Mucosa of stomach (tissue), 1 donor: ENCODE measurements at regions not wholly inside any gene's neighbourhood (a gene's known extent, or its start where the extent isn't known, plus 50 kb on each side); places are given as distances from the start of the nearest gene placed in this dataset.
"Not testable (repeated sequence)": the region's sequence is repeated elsewhere in the genome, so short reads cannot be mapped to it uniquely, and the experiment has no call there.

ENCODE experiments used
- H3K27me3 ChIP-seq: one replicate; pipeline ENCODE4 v1.7.0; 2013; ENCODE audit warnings: mild to moderate bottlenecking, low read length; ENCODE audit not compliant: control insufficient read depth, insufficient read depth
- H3K36me3 ChIP-seq: one replicate; pipeline ENCODE4 v1.7.0; 2013; ENCODE audit warnings: low read length; ENCODE audit not compliant: control insufficient read depth, insufficient read depth
- H3K4me1 ChIP-seq: one replicate; pipeline ENCODE4 v1.7.0; 2013; ENCODE audit warnings: mild to moderate bottlenecking, low read length; ENCODE audit not compliant: control insufficient read depth, insufficient read depth
- H3K4me3 ChIP-seq: one replicate; pipeline ENCODE4 v1.7.0; 2013; ENCODE audit warnings: low read length
- H3K9ac ChIP-seq: one replicate; pipeline ENCODE4 v1.7.0; 2013; ENCODE audit warnings: mild to moderate bottlenecking, low read length, moderate library complexity
- H3K9me3 ChIP-seq: one replicate; pipeline ENCODE4 v1.7.0; 2013; ENCODE audit warnings: mild to moderate bottlenecking, low read length, moderate library complexity; ENCODE audit not compliant: control insufficient read depth
- donor health status: Pancreatic carcinoma.

- Histone ChIP-seq H3K9me3 (no peaks in the 10 kb centered on the region), H3K4me3 (no peak overlapping the region), H3K9ac (no peak overlapping the region), H3K27me3 (no peaks in the 10 kb centered on the region), H3K4me1 (peaks cover 1% of the 10 kb centered on the region), H3K36me3 (no peaks in the 10 kb centered on the region)
Measured at GRCh38 chr1:221863635-221864034, 121.7 kb upstream of the DUSP10 start.

- no peaks in the 10 kb centered on the region for H3K9me3 ChIP-seq
- no peaks in the 10 kb centered on the region for H3K27me3 ChIP-seq
- no peaks in the 10 kb centered on the region for H3K36me3 ChIP-seq
- H3K9ac ChIP-seq = no peak overlapping the region
- H3K4me3 ChIP-seq = no peak overlapping the region
- no peaks in the 10 kb centered on the region for H3K4me1 ChIP-seq
Measured at GRCh38 chr1:221862971-221863370, 121.1 kb upstream of the DUSP10 start.

GRCh38 chr1:221858818-221859611 is 117.1 kb upstream of the DUSP10 start:
- no peaks in the 10 kb centered on the region for H3K4me1 ChIP-seq
- no peaks in the 10 kb centered on the region for H3K36me3 ChIP-seq
- H3K9ac ChIP-seq = no peak overlapping the region
- no peaks in the 10 kb centered on the region for H3K27me3 ChIP-seq
- no peak overlapping the region for H3K4me3 ChIP-seq
- H3K9me3 ChIP-seq = no peaks in the 10 kb centered on the region

GRCh38 chr1:221857094-221857444 is 115.2 kb upstream of the DUSP10 start:
- not testable (repeated sequence) for H3K4me1 ChIP-seq, H3K9me3 ChIP-seq, H3K36me3 ChIP-seq, H3K9ac ChIP-seq, H3K27me3 ChIP-seq, H3K4me3 ChIP-seq

- no peaks in the 10 kb centered on the region for H3K36me3 ChIP-seq
- no peaks in the 10 kb centered on the region for H3K4me1 ChIP-seq
- no peaks in the 10 kb centered on the region for H3K27me3 ChIP-seq
- H3K9me3 ChIP-seq = no peaks in the 10 kb centered on the region
- no peak overlapping the region for H3K4me3 ChIP-seq
- no peak overlapping the region for H3K9ac ChIP-seq
Measured at GRCh38 chr1:221856228-221857093, 114.6 kb upstream of the DUSP10 start.

- no peak overlapping the region for H3K9ac ChIP-seq
- H3K9me3 ChIP-seq = no peaks in the 10 kb centered on the region
- H3K27me3 ChIP-seq = no peaks in the 10 kb centered on the region
Measured at GRCh38 chr1:221855156-221855555, 113.3 kb upstream of the DUSP10 start.

GRCh38 chr1:221851336-221851735 is 109.4 kb upstream of the DUSP10 start:
- no peak overlapping the region for H3K9ac ChIP-seq
- no peaks in the 10 kb centered on the region for H3K36me3 ChIP-seq
- no peak overlapping the region for H3K4me3 ChIP-seq
- H3K4me1 ChIP-seq = peaks cover 2% of the 10 kb centered on the region
- no peaks in the 10 kb centered on the region for H3K9me3 ChIP-seq
- no peaks in the 10 kb centered on the region for H3K27me3 ChIP-seq

More at GRCh38 chr1:221855156-221855555, 113.3 kb upstream of the DUSP10 start:
- no peaks in the 10 kb centered on the region for H3K4me1 ChIP-seq
- no peak overlapping the region for H3K4me3 ChIP-seq
- no peaks in the 10 kb centered on the region for H3K36me3 ChIP-seq

GRCh38 chr1:221850470-221851187 is 108.7 kb upstream of the DUSP10 start:
- Histone ChIP-seq H3K27me3 (no peaks in the 10 kb centered on the region), H3K9ac (no peak overlapping the region), H3K36me3 (no peaks in the 10 kb centered on the region), H3K4me1 (peaks cover 9% of the 10 kb centered on the region), H3K4me3 (no peak overlapping the region), H3K9me3 (no peaks in the 10 kb centered on the region)

GRCh38 chr1:221849897-221850296 is 108.0 kb upstream of the DUSP10 start:
- Histone ChIP-seq H3K9me3 (no peaks in the 10 kb centered on the region), H3K36me3 (no peaks in the 10 kb centered on the region), H3K27me3 (no peaks in the 10 kb centered on the region), H3K4me3 (no peak overlapping the region), H3K4me1 (peaks cover 13% of the 10 kb centered on the region), H3K9ac (no peak overlapping the region)

- H3K27me3 ChIP-seq = no peaks in the 10 kb centered on the region
- H3K4me1 ChIP-seq = peaks cover 13% of the 10 kb centered on the region
- H3K9ac ChIP-seq = no peak overlapping the region
- H3K9me3 ChIP-seq = no peaks in the 10 kb centered on the region
- no peaks in the 10 kb centered on the region for H3K36me3 ChIP-seq
- no peak overlapping the region for H3K4me3 ChIP-seq
Measured at GRCh38 chr1:221849110-221849509, 107.2 kb upstream of the DUSP10 start.

GRCh38 chr1:221847676-221848075 is 105.8 kb upstream of the DUSP10 start:
- no peak overlapping the region for H3K9ac ChIP-seq

More at GRCh38 chr1:221847676-221848075, 105.8 kb upstream of the DUSP10 start:
- Histone ChIP-seq H3K4me1 (peaks cover 13% of the 10 kb centered on the region), H3K9me3 (no peaks in the 10 kb centered on the region), H3K4me3 (no peak overlapping the region), H3K36me3 (no peaks in the 10 kb centered on the region), H3K27me3 (no peaks in the 10 kb centered on the region)
